Hematopoietic multipotent progenitor cell treated with erythropoietin and hydrocortisone succinate and interleukin-3 and kit ligand, for 4 days (in vitro differentiated cells): ENCODE measurements at regions not wholly inside any gene's neighbourhood (a gene's known extent, or its start where the extent isn't known, plus 50 kb on each side); places are given as distances from the start of the nearest gene placed in this dataset.

Source experiments
- DNase-seq: peaks from one replicate; pipeline ENCODE4 v3.0.0-alpha.2; 2015

DNA sequence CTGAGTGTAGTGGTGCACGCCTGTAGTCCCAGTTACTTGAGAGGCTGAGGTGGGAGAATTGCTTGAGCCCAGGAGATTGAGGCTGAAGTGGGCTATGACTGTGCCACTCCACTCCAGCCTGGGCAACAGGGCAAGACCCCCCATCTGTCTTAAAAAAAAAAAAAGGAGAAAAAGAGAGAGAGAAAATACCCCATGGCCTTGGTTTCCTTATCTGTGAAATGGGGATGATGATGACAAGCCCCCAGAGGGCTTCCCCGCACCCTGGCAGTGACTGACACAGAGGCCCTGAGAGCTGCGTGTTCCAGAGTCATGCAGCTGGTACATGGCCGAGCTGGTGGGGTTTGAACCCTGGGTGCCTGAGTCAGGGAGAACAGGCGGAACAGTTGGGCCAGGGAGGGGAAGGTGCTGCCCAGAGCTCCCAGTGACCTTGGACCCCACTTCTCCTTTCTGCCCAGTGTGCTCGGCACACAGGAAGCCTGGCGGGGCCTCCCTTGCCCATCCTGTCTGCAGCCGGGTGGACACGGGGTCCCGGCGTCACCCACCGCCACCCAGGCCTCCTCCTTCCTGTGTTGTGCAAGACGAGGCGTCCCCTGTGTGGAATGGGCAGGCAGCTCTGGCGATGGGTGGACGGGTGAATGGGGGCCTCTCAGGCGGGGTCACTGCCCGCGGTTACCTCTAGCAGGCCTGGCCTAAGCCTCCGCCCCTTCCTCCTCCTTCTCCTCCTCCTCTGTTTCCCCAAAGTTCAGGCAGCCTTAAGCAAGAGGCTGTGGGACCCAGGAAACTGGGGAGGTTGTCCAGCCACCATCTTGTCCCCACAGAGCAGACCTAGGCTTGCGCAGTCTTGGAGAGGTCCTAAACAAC lies 84.2 kb downstream of the CEBPB start:
- DNase-seq, result peak; percentile 70

- peak; percentile 62 for DNase-seq
These were observed 85.8 kb downstream of the CEBPB start for GRCh38 chr20:50276119-50277063.

GRCh38 chr20:50277064-50277415 lies 86.4 kb downstream of the CEBPB start:
- DNase-seq, result no peak

- no peak for DNase-seq
These were observed 87.1 kb downstream of the CEBPB start for GRCh38 chr20:50277460-50278376.

- DNase-seq, result no peak
These were observed 87.7 kb downstream of the CEBPB start for GRCh38 chr20:50278377-50278683.

DNA sequence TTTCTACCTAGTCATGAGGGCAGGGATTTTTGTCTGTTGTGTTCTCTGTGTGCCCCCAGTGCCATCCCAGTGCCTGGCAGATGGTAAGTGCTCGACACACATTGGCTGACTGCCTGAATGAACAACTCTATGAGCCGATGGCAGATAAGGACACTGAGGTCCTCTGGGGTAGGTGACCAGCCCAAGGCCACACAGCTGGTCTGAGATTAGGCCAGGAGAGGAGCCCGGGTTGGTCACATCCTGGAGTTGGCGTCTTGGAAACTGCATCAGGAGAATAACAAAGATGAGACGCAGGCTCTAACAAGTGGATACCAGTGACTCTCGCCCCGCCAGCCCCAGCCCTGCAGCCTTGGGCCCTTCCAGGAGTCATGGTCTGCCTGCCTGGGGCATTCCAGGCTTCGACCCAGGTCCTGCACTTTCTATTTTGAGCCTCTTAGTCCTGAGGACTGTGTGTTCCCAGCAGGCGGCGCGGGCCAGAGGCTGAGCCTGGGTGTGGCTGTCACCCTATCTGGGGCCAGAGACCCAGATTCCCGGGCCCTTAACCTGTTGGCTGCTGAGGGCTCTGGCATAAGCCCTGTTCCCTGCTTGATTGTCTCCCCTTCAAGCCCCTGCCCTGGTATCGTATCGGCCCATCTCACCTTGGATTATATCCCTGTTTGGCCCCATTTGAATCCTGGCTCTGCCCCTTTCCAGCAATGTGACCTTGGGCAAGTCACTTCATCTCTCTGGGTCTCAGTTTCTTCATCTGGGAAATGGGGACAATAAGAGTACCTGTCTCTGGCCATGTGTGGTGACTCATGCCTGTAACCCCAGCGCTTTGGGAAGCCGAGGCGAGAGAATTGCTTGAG lies 88.3 kb downstream of the CEBPB start:
- DNase-seq, result no peak

GRCh38 chr20:50279988-50280850 lies 89.6 kb downstream of the CEBPB start:
- no peak for DNase-seq

GRCh38 chr20:50280851-50281655 lies 90.4 kb downstream of the CEBPB start:
- DNase-seq, result no peak

GRCh38 chr20:50281831-50282591 lies 91.4 kb downstream of the CEBPB start:
- DNase-seq, result peak; percentile 55

- DNase-seq, result no peak
These were observed 92.1 kb downstream of the CEBPB start for GRCh38 chr20:50282592-50283241.

DNA sequence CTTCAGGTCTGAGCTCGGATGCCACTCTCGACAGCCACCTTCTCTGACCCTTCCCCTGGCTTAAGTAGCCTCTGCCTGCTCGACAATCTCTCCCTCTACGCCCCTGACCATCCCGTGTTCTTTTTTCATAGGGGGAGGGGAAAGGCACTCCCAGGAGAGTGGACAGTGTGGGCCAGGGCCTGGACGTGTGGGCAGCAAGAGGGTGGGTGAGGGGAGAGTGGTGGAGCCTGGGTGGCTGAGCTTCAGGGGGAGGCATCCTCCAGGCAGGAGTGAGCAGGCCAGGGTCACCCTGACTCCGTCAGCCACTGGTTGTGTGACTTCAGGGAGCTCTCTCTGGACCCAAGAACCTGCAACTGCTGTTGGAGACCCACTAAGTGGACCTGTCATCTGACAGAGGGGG lies 92.7 kb downstream of the CEBPB start:
- DNase-seq, result no peak

DNA sequence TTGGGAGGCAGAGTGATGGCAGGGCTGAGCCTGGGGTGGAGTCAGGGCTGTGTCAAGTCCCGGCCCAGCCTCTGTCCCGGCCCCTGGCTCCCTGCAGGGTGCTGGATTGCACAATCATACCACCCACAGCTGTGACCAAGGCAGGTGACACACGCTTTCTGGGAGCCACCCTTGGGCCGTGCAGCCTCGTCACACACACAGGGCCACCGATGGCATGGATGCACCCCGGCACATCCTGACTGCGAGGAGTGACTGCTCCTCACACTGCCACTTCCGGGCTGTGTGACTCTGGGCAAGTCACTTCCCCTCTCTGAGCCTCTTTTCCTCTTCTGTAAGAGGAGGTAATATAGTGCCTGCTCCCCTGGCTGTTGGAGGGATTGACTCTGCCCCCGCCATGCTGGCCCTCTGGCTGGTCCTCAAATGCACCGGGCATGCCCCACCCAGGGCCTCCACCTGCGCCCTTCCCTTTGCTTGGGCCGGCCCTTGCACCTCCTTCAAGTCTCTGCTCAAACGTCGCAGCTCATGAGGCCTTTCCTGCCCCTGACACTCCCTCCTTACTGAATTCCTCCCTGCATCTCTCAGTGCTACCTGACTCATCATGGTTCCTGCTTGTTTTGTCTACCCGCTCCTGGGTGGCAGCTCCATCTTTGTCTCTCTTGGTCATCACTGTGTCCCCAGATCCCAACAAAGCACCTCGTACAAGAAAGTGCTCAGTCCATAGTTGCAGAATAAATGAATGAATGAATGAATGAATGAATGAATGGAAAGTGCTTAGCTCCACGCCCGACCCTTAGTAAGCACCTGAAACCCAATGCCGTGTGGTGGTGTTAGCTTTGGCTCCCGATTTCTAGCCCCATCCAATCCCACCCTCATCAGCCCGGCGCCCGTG lies 93.5 kb downstream of the CEBPB start:
- no peak for DNase-seq

DNA sequence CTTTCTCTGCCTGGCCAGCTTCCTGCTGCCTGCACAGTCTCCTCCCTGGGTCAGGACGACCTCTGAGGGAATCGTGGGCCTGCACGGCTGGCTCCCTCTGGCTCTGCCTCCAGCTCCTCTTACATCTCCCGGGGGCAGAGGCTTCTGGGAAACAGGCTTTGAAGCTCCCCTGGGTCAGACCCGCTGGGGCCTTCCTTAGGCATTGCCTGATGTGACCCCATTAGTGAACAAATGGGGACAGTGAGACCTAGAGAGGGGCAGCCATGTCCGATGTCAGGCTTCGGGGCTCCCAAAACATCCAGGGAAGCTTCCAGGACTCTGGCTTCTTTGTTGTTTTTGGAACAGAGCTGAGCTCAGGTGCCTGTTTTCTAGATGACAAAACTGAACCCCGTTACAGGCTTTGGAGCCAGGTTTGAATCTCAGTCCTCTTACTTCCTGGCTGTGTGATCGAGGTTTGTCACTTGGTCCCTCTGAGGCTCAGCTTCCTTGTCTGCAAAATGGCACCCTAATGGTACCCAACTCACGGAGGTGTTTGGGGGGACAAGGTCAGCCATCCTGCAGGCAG lies 94.3 kb downstream of the CEBPB start:
- no peak for DNase-seq

DNA sequence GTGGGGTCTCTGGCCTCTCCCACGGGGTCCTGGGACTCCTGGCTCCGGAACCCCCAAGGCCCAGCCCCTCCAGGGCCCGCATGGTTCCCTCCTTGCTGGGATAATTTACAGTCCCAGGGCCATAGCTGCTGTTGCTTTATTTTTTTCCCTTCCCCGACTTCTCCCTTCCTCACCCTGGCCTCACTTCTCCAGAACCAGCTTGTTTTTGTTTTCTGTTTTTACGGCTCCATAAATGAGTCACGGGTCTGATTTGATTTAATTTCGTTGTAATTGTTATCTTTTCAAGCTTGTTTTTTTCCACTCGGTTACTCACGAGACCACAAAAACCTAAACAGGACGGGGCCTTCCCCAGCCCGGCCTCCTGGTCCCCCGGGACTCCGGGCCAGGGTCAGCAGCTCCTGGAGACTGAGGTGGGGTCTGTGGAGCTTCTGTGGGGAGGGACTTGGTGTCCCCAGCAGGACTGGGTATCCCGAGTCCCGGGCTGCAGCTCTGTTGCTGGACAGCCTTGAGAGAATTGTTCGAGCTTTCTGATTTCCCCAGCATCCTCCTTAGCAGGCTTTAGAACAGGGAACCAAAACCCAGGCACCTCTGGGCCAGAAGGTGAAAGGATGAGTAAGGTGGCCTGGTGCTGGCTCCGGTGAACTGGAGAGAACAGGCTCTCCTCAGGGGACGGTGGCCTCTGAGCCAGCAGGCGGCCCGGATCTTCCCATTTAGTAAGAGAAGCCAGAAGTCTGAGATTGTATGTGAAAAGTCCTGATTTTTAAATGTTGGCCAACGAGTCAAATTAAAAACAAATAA lies 94.9 kb downstream of the CEBPB start:
- DNase-seq, result no peak

GRCh38 chr20:50286174-50286511 lies 95.5 kb downstream of the CEBPB start:
- DNase-seq, result no peak

DNA sequence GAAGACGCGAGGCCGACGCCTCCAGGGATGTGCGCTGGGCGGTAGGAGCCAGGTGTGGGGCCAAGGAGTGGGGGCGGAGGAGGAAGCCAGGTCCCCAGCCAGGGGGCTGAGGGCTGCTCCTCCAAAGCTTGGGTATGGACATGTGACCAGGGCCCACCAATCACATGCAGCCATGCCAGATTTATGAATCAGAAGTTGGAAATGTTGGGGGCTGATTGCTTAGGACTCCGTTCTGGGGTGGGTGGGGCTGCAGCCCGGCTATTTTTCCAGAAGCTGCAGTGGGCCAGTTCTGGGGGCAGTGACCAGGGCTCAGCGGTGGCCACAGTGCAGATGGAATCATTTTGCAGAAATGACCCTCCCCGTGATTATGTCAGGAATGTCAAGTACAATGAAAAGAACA lies 96.0 kb downstream of the CEBPB start:
- no peak for DNase-seq

GRCh38 chr20:50287512-50287911 lies 96.9 kb downstream of the CEBPB start:
- DNase-seq, result no peak
